ENCODE measurements at regions not wholly inside any gene's neighbourhood (a gene's known extent, or its start where the extent isn't known, plus 50 kb on each side); places are given as distances from the start of the nearest gene placed in this dataset.
"Not testable (repeated sequence)": the region's sequence is repeated elsewhere in the genome, so short reads cannot be mapped to it uniquely, and the experiment has no call there.

DNA sequence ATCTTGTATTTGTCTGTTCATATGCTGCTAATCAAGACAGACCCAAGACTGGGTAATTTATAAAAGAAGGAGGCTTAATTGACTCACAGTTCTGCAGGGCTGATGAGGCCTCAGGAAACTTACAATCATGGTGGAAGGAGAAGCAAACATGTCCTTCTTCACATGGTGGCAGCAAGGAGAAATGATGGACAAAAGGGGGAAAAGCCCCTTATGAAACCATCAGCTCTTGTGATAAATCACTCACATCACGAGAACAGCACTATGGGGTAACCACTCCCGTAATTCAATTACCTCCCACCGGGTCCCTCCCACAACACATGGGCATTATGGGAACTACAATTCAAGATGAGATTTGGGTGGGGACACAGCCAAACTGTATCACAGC, 117.0 kb downstream of the TTC6 start:
- not testable (repeated sequence) for DNase-seq

DNA sequence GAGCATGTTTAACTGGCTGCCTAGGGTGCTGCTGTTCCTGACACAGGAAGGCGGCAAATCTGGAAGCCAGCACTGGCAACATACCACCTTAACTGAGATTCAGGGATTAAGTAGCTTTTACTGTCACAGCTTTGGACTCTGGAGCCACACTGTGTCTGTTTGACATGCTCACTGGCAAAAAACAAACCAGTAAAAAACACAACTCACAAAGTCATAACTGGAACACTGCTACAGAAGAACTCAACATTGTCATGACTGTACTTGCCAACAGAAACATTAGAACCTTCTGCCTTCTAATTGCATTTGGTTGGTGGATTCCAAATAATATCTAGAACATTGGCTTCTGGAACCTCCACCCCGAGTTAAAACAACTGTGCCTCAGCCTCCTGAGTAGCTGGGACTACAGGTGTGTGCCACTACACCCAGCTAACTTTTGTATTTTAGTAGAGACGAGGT, 117.6 kb downstream of the TTC6 start:
- no peak for DNase-seq

DNA sequence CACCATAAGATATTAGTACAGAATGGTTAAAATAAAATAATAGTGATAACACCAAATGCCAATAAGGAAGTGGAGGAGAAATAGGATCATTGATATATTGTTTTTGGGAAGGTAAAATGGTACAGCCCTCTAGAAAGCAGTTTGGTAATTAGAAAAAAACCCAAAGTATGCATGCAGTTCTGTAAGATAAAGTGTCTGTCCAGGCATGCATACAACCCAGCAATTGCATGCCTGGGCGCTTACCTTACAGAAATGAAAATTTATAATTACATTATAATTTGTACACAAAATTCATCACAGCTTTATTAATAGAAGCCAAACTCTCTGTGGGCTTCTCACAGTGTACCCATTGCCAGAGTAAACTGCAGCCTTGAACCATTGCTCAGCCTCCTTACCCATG, 124.7 kb downstream of the TTC6 start:
- DNase-seq, result no peak

DNA sequence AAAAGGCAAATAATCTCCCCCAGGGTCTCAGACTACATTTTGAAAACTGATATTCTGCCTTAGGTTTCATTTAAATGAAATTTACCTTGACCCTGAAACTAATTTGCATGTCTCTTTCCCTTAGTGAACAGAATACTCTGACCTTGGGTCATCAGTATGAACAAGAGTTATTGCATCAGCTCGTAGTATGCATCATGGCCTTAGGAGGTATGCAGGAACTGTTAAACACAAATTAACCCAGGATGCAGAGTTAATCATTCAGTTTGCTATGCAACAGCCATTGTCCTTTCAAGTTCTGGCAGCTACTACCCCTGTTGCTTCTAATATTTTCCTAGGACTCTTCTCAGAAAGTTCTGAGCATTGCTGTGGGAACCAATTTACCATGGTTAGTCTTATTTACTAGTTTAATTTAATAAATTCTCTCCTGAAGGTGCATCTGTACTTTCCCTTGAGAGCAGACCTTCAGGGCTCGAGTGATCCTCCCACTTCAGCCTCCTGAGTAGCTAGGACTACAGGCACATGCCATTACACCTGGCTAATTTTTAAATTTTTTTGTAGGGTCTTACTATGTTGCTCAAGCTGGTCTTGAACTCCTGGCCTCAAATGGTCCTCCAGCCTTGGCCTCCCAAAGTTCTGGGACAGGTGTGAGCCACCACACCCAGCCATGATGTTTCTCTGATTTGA, 126.7 kb downstream of the TTC6 start:
- no peak for DNase-seq

DNA sequence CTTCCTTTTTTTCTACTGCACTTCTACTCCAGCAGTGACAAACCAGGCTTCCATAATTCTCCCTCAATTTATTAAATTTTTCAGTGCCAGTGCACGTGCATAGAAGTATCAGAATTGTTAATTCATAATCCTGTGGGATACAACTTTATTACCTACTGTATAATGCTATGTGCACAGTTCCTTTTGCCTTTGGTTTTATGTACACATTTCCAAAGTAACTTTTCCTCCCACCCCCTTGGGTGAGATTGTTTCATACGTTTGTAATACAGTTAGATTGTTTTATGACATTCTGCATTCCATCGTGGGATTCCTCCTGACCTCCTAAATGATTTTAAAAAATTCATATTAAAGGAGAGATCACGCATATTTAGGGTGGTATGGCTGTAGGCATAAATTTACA, 128.1 kb downstream of the TTC6 start:
- no peak for DNase-seq

DNA sequence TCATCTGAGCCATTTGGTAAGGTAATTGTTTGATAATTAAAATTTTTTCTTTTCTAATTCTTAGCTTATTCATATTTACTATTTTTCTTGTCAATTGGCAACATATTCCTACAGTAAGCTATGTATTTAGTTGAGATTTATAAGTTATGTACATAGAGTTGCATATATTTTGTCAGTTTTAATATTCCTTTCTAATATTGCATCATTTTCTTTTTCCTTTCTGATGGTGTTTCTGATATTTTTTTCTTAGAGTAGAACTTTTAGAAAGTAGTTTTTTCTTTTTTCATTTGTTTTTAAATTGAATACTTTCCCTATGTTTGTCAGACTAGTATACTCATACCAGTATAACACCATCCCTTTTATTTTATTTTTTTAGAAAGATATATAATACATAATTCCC, 131.3 kb downstream of the TTC6 start:
- DNase-seq, result no peak

DNA sequence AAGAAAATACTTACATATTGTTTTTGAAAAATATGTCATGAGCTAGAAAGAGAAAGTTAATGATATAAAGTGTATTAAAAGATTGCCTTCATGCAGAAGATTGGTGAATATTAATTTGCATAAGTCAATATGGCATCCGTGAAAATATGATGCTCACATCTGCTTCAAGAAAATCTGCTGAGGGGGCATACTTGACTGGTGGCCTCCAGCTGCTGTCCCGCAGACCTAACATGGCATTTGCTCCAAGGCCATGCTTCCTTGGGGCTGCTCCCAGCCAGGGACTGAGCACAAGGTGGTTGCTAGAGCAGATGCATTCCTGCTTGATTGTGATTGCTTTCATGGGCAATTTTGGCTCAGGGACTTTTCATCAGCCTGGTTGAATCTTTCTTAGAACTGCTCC, 133.8 kb downstream of the TTC6 start:
- no peak for DNase-seq

DNA sequence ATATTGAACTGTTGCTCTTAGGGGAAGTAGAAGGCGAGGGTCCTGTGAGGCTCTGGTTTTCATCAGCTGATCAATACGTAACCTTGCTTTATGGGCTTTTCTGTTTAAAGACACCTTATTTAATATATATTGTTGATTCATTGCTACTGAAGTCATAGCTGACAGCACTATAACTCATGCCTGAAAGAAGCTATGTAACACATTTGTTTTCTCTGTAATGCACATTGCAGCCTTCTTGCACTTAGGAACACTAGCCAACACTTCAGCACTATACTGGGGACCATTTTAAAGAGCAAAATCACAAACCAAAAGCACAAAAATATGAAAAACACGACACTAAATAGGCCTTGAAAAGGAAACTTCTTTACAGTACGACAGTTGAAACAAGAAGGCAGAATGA, 135.7 kb downstream of the TTC6 start:
- DNase-seq, result no peak

DNA sequence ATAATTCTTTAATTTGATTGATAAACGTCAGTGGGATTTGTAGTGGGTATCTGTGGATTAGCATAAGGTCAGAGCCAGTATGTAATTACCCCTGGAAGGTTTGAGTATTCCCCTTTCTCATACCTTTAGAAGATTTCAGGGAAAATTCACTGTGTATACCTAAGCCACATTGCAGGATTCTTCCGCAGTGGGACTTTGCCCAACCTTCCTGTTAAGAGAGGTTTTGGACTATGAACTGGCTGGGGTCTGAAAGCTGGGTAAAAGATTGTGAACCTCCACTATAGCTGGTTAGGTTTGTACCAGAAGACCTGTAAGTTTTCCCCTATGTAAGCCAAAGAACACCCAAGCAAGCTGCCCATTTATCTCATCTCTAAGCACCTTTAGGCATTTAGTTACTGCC, 150.2 kb downstream of the TTC6 start:
- DNase-seq, result no peak

DNA sequence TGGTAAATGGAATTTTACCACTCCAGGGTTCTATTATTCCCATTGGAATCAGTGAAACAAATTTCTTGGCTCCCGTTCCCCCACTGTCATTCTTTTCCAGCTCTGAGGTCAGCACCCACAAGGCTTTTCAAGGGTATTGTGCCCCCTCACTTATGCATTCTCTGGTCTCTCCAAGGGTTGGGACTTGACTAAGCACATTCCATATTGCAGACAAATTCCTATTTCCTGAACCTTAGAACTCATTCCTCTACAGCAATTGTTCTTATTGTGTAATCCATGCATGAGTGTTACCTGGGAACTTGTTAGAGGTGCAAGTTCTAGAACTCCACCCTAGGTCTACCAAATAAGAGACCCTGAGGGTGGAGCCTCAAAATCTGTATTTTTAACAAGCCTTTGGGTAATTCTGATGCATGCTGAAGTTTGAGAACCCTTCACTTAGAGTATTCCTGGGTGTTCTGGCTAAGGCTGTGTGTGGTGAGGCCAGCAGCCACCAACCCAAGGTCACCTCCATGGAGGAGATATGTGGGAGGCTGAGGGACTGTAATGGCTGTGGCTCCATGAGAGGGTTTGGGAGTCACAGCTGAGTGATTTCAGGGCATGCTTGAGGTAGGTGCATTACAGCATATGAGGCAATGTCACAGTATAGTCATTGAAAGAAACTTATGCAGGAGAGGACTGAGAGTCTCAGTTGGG, 150.9 kb downstream of the TTC6 start:
- DNase-seq, result no peak

DNA sequence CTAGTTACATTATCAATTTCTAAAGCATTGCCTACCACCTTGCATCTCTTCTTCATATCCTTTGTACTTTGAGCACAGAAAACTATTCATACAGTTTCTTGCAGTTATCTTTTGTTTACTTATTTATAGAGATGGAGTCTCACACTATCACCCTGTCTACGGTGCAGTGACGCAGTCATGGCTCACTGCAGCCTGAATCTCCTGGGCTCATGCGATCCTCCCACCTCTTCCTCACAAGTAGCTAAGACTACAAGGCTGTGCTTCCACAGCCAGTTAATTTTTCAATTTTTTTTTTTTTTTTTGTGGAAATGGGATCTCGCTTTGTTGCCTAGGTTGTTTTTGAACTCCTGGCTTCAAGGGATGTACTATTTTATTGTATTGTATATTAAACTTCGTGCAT, 158.0 kb downstream of the TTC6 start:
- no peak for DNase-seq

DNA sequence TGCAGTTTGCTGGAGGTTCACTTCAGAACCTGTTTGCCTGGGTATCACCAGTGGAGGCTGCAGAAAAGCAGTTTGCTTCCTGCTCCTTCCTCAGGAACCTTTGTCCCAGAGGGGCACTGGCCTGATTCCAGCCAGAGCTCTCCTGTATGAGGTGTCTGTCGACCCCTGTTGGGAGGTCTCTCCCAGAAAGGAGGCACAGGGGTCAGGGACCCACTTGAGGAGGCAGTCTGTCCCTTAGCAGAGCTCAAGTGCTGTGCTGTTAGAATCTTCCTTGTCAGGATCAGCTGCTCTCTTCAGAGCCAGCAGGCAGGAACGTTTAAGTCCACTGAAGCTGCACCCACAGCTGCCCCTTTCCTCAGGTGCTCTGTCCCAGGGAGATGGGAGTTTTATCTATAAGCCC, 164.8 kb downstream of the TTC6 start:
- not testable (repeated sequence) for DNase-seq

DNA sequence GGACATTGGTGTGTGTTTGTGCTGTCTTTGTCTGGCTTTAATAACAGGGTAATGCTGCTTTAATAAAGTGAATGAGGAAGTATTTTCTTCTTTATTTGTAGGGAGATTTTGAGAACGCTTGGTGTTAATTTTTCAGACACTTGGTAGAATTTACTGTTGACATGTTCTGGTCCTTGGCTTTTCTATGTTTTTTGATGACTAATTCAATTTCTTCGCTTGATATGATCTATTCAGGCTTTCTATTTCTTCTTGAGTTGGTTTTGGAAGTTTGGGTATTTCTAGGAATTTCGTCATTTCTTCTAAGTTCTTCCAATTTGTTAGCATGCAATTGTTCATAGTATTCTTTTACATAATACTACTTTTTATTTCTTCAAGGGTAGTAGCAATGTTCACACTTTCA, 167.8 kb downstream of the TTC6 start:
- no peak for DNase-seq

DNA sequence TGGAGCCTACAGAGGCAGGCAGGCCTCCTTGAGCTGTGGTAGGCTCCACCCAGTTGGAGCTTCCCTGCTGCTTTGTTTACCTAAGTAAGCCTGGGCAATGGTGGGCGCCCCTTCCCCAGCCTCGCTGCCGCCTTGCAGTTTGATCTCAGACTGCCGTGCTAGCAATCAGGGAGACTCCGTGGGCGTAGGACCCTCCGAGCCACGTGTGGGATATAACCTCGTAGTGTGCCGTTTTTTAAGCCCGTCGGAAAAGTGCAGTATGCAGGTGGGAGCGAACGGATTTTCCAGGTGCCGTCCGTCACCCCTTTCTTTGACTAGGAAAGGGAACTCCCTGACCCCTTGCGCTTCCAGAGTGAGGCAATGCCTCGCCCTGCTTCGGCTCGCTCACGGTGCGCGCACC, 176.9 kb downstream of the TTC6 start:
- DNase-seq, result not testable (repeated sequence)

DNA sequence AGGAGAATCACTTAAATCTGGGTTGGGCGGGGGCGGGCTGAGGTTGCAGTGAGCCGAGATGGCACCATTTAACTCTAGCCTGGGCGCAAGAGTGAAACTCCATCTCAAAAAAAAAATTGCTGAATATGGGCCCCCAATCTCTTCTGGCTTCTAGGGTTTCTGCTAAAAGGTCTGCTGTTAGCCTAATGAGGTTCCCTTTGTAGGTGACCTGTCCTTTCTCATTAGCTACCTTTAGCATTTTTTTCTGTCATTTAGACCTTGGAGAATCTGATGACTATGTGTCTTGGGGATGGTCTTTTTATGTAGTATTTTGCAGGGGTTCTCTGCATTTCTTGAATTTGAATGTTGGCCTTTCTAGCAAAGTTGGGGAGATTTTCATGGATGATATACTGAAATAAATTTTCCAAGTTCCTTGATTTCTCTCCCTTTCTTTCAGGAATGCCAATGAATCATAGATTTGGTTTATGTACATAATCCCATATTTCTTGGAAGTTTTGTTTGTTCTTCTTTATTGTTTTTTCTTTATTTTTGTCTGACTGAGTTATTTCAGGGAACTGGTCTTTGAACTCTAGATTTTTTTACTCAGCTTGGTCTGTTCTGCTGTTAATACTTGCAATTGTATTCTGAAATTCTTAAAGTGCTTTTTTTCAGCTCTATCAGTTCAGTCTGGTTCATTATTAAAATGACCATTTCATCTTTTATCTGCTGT, 181.5 kb downstream of the TTC6 start:
- no peak for DNase-seq

DNA sequence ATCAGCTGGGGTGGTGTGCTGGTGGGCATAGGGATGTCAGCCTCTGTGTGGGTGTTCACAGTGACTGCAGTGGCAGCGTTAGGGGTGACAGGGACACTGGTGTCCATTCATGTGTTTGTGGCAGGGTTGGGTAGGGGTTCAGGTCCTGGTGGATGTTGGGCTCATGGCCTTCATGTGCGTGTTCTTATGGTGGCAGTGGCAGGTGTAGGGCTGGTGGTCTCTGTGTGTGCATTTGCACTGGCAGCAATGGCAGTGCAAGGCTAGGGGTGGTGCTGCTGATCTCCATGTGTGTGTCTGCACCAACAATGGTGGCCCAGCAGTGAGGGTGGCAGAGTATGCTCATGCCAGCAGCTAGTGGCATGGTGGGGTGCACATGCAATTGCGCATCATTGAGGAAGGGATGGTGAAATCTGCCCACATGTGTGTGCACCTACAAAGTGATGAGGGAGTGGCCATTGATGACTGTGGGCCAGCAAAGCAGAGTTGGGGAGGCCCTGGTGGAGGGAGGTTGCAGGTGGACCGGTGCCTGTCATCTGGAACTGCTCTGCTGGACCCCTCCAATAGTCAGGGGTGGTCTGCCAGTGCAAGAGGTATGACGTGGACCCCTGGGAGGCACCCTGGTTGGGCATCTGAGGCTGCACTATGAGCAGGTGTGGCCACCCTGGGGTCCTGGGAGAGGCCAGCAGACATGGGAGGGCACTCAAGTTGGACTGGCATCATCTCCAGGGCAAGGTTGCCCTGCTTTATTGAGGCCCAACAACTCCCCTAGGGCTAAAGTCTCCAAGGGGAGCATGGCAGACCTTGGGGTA, 182.9 kb downstream of the TTC6 start:
- no peak for DNase-seq

DNA sequence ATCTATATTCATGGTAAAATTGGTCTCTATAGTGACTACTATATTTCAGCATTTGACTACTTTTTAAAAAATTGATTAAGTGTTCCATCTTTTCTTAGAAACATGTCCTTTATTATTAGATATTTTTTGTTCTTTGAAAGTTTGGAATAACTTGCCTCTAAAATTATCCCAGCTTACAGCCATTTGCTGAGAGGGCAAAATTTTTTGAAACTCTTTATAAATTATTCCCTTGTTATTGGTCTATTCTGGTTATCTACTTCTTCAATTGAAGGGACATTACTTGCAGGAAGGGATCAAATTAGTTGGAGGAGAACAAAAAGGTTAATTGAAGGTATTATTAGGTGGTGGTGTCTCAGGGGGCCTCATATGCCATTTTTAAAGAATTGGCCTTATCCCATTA, 184.1 kb downstream of the TTC6 start:
- no peak for DNase-seq

DNA sequence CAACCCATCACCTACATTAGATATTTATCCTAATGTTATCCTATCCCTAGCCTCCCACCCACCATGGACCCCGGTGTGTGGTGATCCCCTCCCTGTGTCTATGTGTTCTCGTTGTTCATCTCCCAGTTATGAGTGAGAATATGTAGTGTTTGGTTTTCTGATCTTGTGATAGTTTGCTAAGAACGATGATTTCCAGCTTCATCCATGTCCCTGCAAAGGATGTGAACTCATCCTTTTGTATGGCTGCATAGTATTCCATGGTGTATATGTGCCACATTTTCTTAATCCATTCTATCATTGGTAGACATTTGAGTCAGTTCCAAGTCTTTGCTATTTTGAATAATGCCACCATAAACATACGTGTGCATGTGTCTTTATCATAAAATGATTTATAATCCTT, 185.3 kb downstream of the TTC6 start:
- not testable (repeated sequence) for DNase-seq

DNA sequence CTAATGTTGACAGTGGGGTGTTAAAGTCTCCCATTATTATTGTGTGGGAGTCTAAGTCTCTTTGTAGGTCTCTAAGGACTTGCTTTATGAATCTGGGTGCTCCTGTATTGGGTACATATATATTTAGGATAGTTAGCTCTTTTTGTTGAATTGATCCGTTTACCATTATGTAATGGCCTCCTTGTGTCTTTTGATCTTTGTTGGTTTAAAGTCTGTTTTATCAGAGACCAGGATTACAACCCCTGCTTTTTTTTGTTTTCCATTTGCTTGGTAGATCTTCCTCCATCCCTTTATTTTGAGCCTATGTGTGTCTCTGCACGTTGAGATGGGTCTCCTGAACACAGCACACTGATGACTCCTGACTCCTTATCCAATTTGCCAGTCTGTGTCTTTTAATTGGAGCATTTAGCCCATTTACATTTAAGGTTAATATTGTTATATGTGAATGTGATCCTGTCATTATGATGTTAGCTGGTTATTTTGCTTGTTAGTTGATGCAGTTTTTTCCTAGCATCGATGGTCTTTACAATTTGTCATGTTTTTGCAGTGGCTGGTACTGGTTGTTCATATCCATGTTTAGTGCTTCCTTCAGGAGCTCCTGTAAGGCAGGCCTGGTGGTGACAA, 188.9 kb downstream of the TTC6 start:
- not testable (repeated sequence) for DNase-seq

DNA sequence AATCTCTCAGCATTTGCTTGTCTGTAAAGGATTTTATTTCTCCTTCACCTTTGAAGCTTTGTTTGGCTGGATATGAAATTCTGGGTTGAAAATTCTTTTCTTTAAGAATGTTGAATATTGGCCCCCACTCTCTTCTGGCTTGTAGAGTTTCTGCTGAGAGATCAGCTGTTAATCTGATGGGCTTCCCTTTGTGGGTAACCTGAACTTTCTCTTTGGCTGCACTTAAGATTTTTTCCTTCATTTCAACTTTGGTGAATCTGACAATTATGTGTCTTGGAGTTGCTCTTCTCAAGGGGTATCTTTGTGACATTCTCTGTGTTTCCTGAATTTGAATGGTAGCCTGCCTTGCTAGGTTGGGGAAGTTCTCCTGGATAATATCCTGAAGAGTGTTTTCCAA, 189.4 kb downstream of the TTC6 start:
- not testable (repeated sequence) for DNase-seq

DNA sequence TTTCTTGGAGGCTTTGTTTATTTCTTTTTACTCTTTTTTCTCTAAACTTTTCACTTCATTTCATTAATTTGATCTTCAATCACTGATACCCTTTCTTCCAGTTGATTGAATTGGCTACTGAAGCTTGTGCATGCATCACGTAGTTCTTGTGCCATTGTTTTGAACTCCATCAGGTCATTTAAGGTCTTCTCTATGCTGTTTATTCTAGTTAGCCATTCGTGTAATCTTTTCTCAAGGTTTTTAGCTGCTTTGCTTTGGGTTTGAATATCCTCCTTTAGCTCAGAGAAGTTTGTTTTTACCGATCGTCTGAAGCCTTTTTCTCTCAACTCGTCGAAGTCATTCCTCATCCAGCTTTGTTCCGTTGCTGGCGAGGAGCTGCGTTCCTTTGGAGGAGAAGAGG, 189.9 kb downstream of the TTC6 start:
- DNase-seq, result not testable (repeated sequence)

DNA sequence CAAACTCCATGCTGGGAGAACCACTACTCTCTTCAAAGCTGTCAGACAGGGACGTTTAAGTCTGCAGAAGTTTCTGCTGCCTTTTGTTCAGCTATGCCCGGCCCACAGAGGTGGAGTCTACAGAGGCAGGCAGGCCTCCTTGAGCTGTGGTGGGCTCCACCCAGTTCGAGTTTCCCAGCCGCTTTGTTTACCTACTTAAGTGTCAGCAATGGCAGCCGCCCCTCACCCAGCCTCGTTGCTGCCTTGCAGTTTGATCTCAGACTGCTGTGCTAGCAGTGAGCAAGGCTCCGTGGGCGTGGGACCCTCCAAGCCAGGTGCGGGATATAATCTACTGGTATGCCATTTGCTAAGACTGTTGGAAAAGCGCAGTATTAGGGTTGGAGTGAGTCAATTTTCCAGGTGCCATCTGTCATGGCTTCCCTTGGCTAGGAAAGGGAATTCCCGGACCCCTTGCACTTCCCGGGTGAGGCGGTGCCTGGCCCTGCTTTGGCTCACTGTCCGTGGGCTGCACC, 190.7 kb downstream of the TTC6 start:
- DNase-seq, result not testable (repeated sequence)

All from activated gamma-delta T cell treated with Interleukin-2 at 50 U/mL for 16 hours (primary cell).